GM12874 (cell line): ENCODE measurements at regions not wholly inside any gene's neighbourhood (a gene's known extent, or its start where the extent isn't known, plus 50 kb on each side); places are given as distances from the start of the nearest gene placed in this dataset.

ENCODE experiments used
- CTCF ChIP-seq: IDR thresholded peaks from 2 replicates; pipeline ENCODE4 v1.5.1; 2011; ENCODE audit warnings: low read depth, mild to moderate bottlenecking, control low read depth, low read length, moderate library complexity; ENCODE audit not compliant: insufficient read depth

- TF ChIP-seq CTCF = no peak
Observed at GRCh38 chr12:73517859-73518258, 1019.8 kb upstream of the ATXN7L3B start.

- no peak for TF ChIP-seq CTCF
Observed at GRCh38 chr12:73529231-73529630, 1008.4 kb upstream of the ATXN7L3B start.

- no peak for TF ChIP-seq CTCF
Observed at GRCh38 chr12:73529954-73530353, 1007.7 kb upstream of the ATXN7L3B start.

- TF ChIP-seq CTCF = no peak
Observed at GRCh38 chr12:73531752-73532151, 1005.9 kb upstream of the ATXN7L3B start.

- no peak for TF ChIP-seq CTCF
Observed at GRCh38 chr12:73547421-73547820, 990.2 kb upstream of the ATXN7L3B start.

GRCh38 chr12:73585136-73585535, 952.5 kb upstream of the ATXN7L3B start:
- TF ChIP-seq CTCF = no peak

- TF ChIP-seq CTCF = no peak
Observed at GRCh38 chr12:73589220-73589619, 948.4 kb upstream of the ATXN7L3B start.

- TF ChIP-seq CTCF = no peak
Observed at GRCh38 chr12:73598626-73599025, 939.0 kb upstream of the ATXN7L3B start.
